ENCODE measurements at regions not wholly inside any gene's neighbourhood (a gene's known extent, or its start where the extent isn't known, plus 50 kb on each side); places are given as distances from the start of the nearest gene placed in this dataset.
"Not testable (repeated sequence)": the region's sequence is repeated elsewhere in the genome, so short reads cannot be mapped to it uniquely, and the experiment has no call there.

- Histone ChIP-seq H3K27me3 (ENCODE audit: control insufficient read depth, insufficient read depth, low read length) (no peaks in the 10 kb centered on the region), H3K4me3 (ENCODE audit: insufficient read depth, low read depth, low read length) (no peak overlapping the region), H3K36me3 (replicated peaks; ENCODE audit: control insufficient read depth, insufficient read depth, low read length) (no peaks in the 10 kb centered on the region)
- no peak for DNase-seq
Measured at GRCh38 chr6:50899306-50899870, 80.7 kb downstream of the TFAP2B start.

DNA sequence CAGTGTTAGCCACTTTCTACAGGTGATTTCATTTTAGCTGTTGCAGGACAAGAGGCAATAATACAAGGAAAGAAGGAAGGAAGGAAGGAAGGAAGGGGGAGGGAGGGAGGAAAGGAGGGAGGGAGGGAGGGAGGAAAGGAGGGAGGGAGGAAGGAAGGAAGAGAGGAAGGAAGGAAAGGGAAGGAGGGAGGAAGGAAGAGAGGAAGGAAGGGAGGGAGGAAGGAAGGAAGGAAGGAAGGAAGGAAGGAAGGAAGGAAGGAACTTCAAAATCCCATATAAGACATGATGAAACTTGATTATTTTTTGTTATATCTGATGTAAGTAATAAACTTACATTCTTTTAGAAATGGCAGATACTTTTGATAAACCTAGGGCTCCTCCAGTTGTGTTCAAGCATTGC lies 83.6 kb downstream of the TFAP2B start:
- no peak overlapping the region for H3K4me3 ChIP-seq (ENCODE audit: insufficient read depth, low read depth, low read length)
- H3K27me3 ChIP-seq (ENCODE audit: control insufficient read depth, insufficient read depth, low read length), result no peaks in the 10 kb centered on the region
- H3K36me3 ChIP-seq (replicated peaks; ENCODE audit: control insufficient read depth, insufficient read depth, low read length), result no peaks in the 10 kb centered on the region
- no peak for DNase-seq

DNA sequence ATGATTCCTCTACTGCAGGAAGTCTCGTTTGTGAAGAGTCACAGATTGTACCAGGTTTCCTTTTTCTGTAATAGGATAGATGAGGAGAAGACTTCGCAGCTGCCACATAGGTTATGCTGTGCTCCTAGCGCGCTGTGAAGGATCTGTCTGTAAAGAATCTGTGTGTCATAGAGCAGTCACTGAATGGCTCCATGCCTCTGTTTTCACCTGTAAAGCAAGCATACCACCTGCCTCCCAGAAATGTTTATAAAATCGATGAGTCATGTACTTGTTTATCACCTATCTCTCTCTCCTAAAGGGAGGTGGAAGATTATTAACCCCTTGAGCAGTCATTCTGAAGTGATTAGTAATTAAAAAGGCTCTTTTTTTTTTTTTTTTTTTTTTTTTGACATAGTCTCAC lies 86.6 kb downstream of the TFAP2B start:
- no peak for DNase-seq
- H3K36me3 ChIP-seq (replicated peaks; ENCODE audit: control insufficient read depth, insufficient read depth, low read length), result no peaks in the 10 kb centered on the region
- no peaks in the 10 kb centered on the region for H3K27me3 ChIP-seq (ENCODE audit: control insufficient read depth, insufficient read depth, low read length)
- no peak overlapping the region for H3K4me3 ChIP-seq (ENCODE audit: insufficient read depth, low read depth, low read length)

DNA sequence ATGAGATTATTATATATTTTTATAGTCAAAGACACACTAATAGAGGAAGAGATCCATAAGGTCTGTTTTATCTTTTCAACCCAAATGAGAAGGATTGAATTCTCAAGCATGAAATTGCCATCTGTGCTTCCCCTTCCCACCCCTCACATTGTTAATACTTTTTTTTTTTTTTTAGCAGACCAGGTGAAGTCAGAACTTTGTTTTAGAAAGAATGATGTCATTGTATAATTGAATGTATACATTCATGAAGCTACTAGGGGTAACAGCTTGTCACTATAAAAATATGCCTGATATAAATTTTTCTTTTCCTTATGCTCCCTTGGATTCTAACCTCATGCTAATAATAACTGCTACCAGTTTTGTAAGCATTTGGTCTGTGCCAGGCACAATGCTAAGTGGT lies 88.9 kb downstream of the TFAP2B start:
- Histone ChIP-seq H3K27me3 (ENCODE audit: control insufficient read depth, insufficient read depth, low read length) (no peaks in the 10 kb centered on the region), H3K4me3 (ENCODE audit: insufficient read depth, low read depth, low read length) (no peak overlapping the region), H3K36me3 (replicated peaks; ENCODE audit: control insufficient read depth, insufficient read depth, low read length) (no peaks in the 10 kb centered on the region)
- DNase-seq, result no peak

DNA sequence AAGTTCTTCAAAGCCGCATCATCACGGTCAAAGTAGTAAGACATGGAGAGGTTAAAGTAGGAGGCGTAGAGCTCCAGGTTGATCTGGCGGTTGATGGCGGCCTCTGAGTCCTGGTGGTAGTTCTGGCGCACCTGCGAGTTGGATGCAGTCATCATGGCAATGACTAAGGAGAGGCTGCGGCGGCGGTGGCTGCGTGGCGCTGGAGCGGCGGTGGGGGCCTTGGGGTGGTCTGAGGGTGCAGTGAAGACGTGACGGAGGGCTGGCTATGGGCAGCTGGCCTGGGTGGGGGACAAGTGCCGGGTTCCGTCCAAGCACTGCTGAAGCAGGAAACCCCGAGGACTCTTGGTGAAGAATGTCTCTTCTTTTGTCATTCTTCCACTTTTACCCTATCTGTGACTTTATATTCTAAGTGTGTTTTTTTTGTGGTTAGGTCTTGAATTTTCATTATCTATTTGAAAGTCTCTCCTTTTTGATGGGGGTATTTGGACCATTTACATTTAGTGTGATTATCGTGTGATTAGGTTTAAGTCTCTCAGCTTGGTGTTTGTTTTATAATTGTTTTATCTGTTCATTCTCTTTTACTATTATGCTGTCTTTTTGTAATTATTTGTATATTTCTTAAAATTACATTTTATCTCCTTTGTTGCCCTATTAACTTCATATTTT lies 94.6 kb downstream of the TFAP2B start:
- DNase-seq, result no peak
- no peaks in the 10 kb centered on the region for H3K36me3 ChIP-seq (replicated peaks; ENCODE audit: control insufficient read depth, insufficient read depth, low read length)
- no peak overlapping the region for H3K4me3 ChIP-seq (ENCODE audit: insufficient read depth, low read depth, low read length)
- no peaks in the 10 kb centered on the region for H3K27me3 ChIP-seq (ENCODE audit: control insufficient read depth, insufficient read depth, low read length)

DNA sequence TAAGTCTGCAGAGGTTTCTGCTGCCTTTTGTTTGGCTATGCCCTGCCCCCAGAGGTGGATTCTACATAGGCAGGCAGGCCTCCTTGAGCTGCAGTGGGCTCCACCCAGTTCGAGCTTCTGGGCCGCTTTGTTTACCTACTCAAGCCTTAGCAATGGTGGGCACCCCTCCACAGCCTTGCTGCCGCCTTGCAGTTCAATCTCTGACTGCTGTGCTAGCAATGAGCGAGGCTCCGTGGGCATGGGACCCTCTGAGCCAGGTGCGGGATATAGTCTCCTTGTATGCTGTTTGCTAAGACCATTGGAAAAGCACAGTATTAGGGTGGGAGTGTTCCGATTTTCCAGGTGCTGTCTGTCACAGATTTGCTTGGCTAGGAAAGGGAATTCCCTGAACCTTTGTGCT lies 102.7 kb downstream of the TFAP2B start:
- H3K27me3 ChIP-seq (ENCODE audit: control insufficient read depth, insufficient read depth, low read length); DNase-seq; H3K36me3 ChIP-seq (replicated peaks; ENCODE audit: control insufficient read depth, insufficient read depth, low read length); H3K4me3 ChIP-seq (ENCODE audit: insufficient read depth, low read depth, low read length): not testable (repeated sequence)

- no peak overlapping the region for H3K4me3 ChIP-seq (ENCODE audit: insufficient read depth, low read depth, low read length)
- H3K36me3 ChIP-seq (replicated peaks; ENCODE audit: control insufficient read depth, insufficient read depth, low read length), result no peaks in the 10 kb centered on the region
- DNase-seq, result no peak
- H3K27me3 ChIP-seq (ENCODE audit: control insufficient read depth, insufficient read depth, low read length), result no peaks in the 10 kb centered on the region
Measured at GRCh38 chr6:50921968-50922367, 103.3 kb downstream of the TFAP2B start.

DNA sequence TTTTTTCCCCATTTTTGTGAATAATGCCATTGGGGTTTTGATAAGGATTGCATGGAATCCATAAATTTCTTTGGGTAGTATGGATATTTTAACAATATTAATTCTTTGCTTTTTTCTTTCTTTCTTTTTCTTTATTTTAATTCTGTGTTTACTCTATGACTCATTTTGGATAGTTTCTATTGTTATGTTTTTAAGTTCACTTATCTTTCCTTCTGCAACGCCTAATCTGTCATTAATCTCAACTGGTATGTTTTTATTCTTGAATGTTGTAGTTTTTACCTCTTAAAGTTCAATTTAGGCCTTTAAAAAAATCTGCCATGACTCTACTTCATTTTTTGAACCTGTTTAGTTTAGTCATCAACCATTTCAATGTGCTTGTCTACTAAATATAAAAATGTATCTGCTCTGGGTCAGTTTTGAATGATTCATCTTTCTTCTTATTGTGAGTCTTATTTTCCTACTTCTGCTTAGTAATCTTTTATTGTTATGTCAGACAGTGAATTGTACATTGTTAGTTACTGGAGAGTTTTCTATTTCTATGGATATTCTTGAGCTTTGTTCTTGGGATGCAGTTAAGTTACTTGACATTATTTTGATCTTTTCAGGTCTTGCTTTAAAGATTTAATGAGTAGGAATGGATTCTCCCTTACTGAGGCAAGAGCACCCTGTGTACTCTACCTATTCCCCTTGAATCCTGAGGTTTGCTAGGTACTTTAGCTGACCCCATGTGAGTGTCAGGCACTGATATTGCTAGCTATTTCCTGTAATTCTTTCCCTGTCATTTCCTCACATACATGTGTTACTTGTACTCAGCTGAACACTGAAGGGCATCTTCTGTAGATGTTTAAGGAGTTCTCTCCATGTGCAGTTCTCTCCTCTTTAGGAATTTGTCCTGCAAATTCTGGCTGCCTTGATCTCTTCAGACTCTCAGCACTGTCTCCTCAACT lies 104.2 kb downstream of the TFAP2B start:
- no peaks in the 10 kb centered on the region for H3K27me3 ChIP-seq (ENCODE audit: control insufficient read depth, insufficient read depth, low read length)
- H3K4me3 ChIP-seq (ENCODE audit: insufficient read depth, low read depth, low read length), result no peak overlapping the region
- DNase-seq, result no peak

GRCh38 chr6:50924758-50925157 lies 106.1 kb downstream of the TFAP2B start:
- H3K27me3 ChIP-seq (ENCODE audit: control insufficient read depth, insufficient read depth, low read length), result no peaks in the 10 kb centered on the region

More for the DNA sequence above, 104.2 kb downstream of the TFAP2B start:
- no peaks in the 10 kb centered on the region for H3K36me3 ChIP-seq (replicated peaks; ENCODE audit: control insufficient read depth, insufficient read depth, low read length)

GRCh38 chr6:50925548-50925947 lies 106.9 kb downstream of the TFAP2B start:
- Histone ChIP-seq H3K27me3 (ENCODE audit: control insufficient read depth, insufficient read depth, low read length) (no peaks in the 10 kb centered on the region), H3K36me3 (replicated peaks; ENCODE audit: control insufficient read depth, insufficient read depth, low read length) (no peaks in the 10 kb centered on the region), H3K4me3 (ENCODE audit: insufficient read depth, low read depth, low read length) (no peak overlapping the region)
- no peak for DNase-seq

More at GRCh38 chr6:50924758-50925157, 106.1 kb downstream of the TFAP2B start:
- no peak for DNase-seq
- Histone ChIP-seq H3K36me3 (replicated peaks; ENCODE audit: control insufficient read depth, insufficient read depth, low read length) (no peaks in the 10 kb centered on the region), H3K4me3 (ENCODE audit: insufficient read depth, low read depth, low read length) (no peak overlapping the region)

DNA sequence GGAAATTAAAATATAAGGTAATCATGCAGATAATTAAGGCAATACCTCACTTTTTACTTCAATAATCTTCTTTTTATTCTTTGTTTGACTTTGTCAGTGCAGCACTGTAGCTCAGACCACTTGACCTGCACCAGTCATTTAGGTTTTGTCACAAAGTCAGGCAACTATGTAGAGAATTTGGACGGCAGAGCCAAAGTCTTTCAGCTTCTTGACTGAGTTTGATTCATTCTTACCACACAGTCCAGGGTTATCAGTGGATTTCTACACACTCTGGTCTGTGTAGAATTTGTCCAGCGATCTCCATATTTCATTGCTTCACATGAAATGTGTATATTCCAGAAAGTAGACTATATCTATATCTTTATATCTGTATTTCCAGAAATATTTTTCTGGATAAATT lies 107.3 kb downstream of the TFAP2B start:
- Histone ChIP-seq H3K4me3 (ENCODE audit: insufficient read depth, low read depth, low read length) (no peak overlapping the region), H3K36me3 (replicated peaks; ENCODE audit: control insufficient read depth, insufficient read depth, low read length) (no peaks in the 10 kb centered on the region), H3K27me3 (ENCODE audit: control insufficient read depth, insufficient read depth, low read length) (no peaks in the 10 kb centered on the region)
- no peak for DNase-seq

GRCh38 chr6:50927800-50928199 lies 109.1 kb downstream of the TFAP2B start:
- no peak for DNase-seq
- Histone ChIP-seq H3K27me3 (ENCODE audit: control insufficient read depth, insufficient read depth, low read length) (no peaks in the 10 kb centered on the region), H3K36me3 (replicated peaks; ENCODE audit: control insufficient read depth, insufficient read depth, low read length) (no peaks in the 10 kb centered on the region), H3K4me3 (ENCODE audit: insufficient read depth, low read depth, low read length) (no peak overlapping the region)

- Histone ChIP-seq H3K36me3 (replicated peaks; ENCODE audit: control insufficient read depth, insufficient read depth, low read length) (no peaks in the 10 kb centered on the region), H3K4me3 (ENCODE audit: insufficient read depth, low read depth, low read length) (no peak overlapping the region), H3K27me3 (ENCODE audit: control insufficient read depth, insufficient read depth, low read length) (no peaks in the 10 kb centered on the region)
- DNase-seq, result no peak
Measured at GRCh38 chr6:50929323-50929722, 110.7 kb downstream of the TFAP2B start.

DNA sequence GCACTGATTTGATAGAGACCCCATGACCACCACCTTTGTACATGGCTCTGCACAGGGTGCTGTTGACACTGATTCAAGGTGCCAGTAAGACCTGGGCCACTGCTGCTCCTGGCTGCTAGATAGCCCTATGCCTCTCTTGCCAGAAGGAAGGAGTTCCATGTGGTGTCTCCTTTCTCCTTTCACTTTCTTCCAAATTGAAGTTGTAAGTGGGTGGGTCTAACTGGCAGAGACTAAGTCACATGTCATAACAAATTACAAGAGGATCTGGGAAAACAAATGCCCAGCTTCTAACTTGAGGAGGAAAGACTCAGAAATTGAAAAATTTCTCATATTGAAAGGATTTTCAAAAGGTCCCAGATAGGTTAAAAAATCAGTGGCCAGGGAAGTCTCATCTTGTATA lies 116.8 kb downstream of the TFAP2B start:
- no peak for DNase-seq
- H3K36me3 ChIP-seq (replicated peaks; ENCODE audit: control insufficient read depth, insufficient read depth, low read length), result no peaks in the 10 kb centered on the region
- no peaks in the 10 kb centered on the region for H3K27me3 ChIP-seq (ENCODE audit: control insufficient read depth, insufficient read depth, low read length)
- H3K4me3 ChIP-seq (ENCODE audit: insufficient read depth, low read depth, low read length), result no peak overlapping the region

GRCh38 chr6:50936277-50936681 lies 117.6 kb downstream of the TFAP2B start:
- Histone ChIP-seq H3K4me3 (ENCODE audit: insufficient read depth, low read depth, low read length) (no peak overlapping the region), H3K27me3 (ENCODE audit: control insufficient read depth, insufficient read depth, low read length) (no peaks in the 10 kb centered on the region), H3K36me3 (replicated peaks; ENCODE audit: control insufficient read depth, insufficient read depth, low read length) (no peaks in the 10 kb centered on the region)
- DNase-seq, result no peak
